ENCODE measurements at regions not wholly inside any gene's neighbourhood (a gene's known extent, or its start where the extent isn't known, plus 50 kb on each side); places are given as distances from the start of the nearest gene placed in this dataset.
A peak's percentile ranks its signal among the peaks of the same experiment; 100 is the strongest.

DNA sequence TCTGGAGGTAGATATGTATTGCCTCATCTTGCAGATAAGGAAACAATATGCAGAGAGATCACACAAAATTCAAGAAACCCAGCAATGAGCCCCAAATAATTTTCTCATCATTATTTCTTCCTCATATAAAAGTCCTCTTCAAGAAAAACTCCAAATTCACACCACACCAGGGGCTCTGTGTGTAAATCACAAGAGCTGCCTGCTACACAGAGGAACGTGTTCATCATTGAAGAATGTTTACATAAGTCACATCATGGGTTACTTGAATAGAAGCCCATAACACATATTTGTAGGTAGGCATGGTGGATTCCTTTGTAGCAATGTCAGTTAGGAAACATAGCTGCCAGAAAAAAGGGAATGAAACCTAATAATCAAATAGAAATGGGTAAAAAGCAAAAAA is 308.1 kb upstream of the TLE4 start:
- no peak for ATAC-seq (replicated peaks in 6 of 8)
- Histone ChIP-seq H3K4me3 (no peak overlapping the region), H3K4me1 (replicated peaks in 1 of 2) (peaks cover 20 to 23% of the 10 kb centered on the region in 2 donors), H3K27ac (no peak overlapping the region)
- in situ Hi-C loops (cut with MboI; ENCODE audit: low pct_unique_long_range_greater_than_20kb in 2 of 9, low sequenced_read_pairs in 9 of 9, unreplicated experiment in 9 of 9): no loop called here
- WGBS, 10 experiments: 0 to 80% (median 50%) methylated on average over 1 of the region's 1 CpG; no CpG with 5 or more reads in 3 of the 10 experiments

DNA sequence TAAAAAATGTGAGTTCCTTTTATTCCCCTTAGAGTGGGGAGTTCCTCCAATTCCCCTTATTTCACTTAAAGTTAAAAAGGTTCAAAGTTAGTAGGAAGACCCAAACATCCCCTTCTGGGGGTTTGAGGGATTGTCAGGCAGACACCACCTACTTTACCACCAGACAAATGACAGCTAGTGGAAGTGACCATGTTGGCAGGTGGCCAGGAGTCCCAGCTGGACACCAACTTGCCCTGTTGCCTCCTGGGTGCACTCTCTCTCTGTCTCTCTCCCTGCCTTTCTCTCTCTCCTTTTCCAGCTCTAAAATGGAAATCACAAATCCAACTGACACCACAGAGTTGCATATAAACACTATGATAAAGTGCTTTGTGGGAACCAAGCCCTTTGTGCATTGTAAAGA is 307.7 kb upstream of the TLE4 start:
- in situ Hi-C loops (cut with MboI; ENCODE audit: low pct_unique_long_range_greater_than_20kb in 2 of 9, low sequenced_read_pairs in 9 of 9, unreplicated experiment in 9 of 9): no loop called here
- H3K4me3 ChIP-seq: no peak overlapping the region
- H3K4me1 ChIP-seq (replicated peaks in 1 of 2): peaks cover 18 to 27% of the 10 kb centered on the region in 2 donors
- H3K27ac ChIP-seq: no peak overlapping the region
- ATAC-seq (replicated peaks in 6 of 8): peak in 7 of 8 experiments; percentile 20 to 52 (median 39)

DNA sequence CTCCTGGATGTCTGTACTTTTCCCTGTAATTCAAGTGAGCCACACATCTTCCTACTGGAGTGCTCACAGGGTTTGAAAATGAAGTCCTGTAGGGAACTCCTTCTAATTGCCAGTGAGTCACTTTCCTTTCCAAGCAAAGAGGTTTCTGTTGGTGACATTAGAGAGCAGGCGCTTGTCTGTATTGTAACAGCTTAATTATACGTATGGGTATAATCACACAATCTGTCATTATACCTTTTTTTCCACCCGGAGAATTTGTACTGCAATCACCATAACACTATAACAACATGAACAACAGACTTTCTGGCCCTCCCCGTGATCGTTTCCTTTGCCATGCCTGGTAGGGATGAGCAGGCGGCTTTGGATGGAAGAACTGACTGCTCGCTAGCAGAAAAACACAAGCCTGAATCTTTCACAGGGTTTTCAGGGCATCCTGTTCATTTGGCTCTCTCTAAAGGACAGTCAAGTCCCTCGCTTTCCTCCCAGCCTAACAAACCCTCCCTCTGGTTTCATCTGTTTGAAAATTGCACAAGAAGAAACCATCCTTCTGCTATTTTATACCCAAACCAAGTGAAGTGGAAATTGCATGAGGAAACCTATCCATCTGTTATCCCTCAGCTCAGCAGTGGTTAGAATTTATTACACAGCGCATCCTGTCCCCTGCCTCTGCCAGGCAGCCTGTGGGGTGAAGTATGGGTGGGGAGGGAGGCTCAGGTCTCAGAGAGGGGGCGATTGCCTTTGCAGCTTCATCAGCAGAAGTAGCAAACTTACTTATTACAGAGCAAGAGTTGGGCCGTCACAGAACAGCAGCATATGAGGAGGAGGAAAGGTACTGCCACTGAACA is 307.0 kb upstream of the TLE4 start:
- in situ Hi-C loops (cut with MboI; ENCODE audit: low pct_unique_long_range_greater_than_20kb in 2 of 9, low sequenced_read_pairs in 9 of 9, unreplicated experiment in 9 of 9): no loop called here
- peak overlapping the region; percentile 3 to 4 for H3K27ac ChIP-seq
- WGBS, 10 experiments: 0 to 80% (median 41%) methylated on average over 4 to 8 of the region's 11 CpGs; no CpG with 5 or more reads in 3 of the 10 experiments
- peak in 7 of 8 experiments; percentile 26 to 94 (median 86) for ATAC-seq (replicated peaks in 6 of 8)
- no peak overlapping the region for H3K4me3 ChIP-seq
- H3K4me1 ChIP-seq (replicated peaks in 1 of 2): peaks cover 18 to 27% of the 10 kb centered on the region in 2 donors

- in situ Hi-C loops (cut with MboI; ENCODE audit: low pct_unique_long_range_greater_than_20kb in 2 of 9, low sequenced_read_pairs in 9 of 9, unreplicated experiment in 9 of 9): no loop called here
- H3K27ac ChIP-seq: no peak overlapping the region
- no peak overlapping the region for H3K4me3 ChIP-seq
- no peak for ATAC-seq (replicated peaks in 6 of 8)
- H3K4me1 ChIP-seq (replicated peaks in 1 of 2): peaks cover 18 to 27% of the 10 kb centered on the region in 2 donors
Measured at GRCh38 chr9:79266986-79267385, 304.8 kb upstream of the TLE4 start.

DNA sequence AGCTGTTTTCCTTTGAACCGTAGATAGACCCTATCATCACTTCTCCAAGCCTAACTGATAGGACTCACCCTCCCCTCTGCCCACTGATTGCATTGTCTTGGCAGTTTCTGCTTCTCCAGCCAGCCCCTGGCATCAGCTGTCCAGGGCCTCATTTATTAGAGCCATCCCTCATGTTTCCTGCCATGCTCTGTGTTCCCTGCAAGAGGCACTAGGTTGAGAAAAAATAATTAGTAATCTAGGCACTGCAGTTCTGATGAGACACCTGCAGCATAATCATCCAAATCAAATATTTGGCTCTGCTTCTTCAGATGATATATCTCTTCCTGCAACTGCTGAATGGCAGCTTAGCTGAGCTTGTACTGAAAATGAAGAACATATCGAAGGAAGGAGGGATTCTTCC is 303.0 kb upstream of the TLE4 start:
- Histone ChIP-seq H3K4me3 (no peak overlapping the region), H3K4me1 (replicated peaks in 1 of 2) (peaks cover 17 to 25% of the 10 kb centered on the region in 2 donors), H3K27ac (no peak overlapping the region)
- 50 to 100% (median 71%) methylated on average over 1 to 2 of the region's 2 CpGs; no CpG with 5 or more reads in 2 of the 10 experiments for WGBS, 10 experiments
- in situ Hi-C loops (cut with MboI; ENCODE audit: low pct_unique_long_range_greater_than_20kb in 2 of 9, low sequenced_read_pairs in 9 of 9, unreplicated experiment in 9 of 9): no loop called here
- ATAC-seq (replicated peaks in 6 of 8): peak in 1 of 8 experiments; percentile 43

GRCh38 chr9:79273311-79273710 is 298.5 kb upstream of the TLE4 start:
- Histone ChIP-seq H3K4me3 (no peak overlapping the region), H3K27ac (no peak overlapping the region), H3K4me1 (replicated peaks in 1 of 2) (peaks cover 5 to 11% of the 10 kb centered on the region in 2 donors)
- WGBS, 10 experiments: 23 to 100% (median 91%) methylated on average over 1 to 3 of the region's 3 CpGs; no CpG with 5 or more reads in 2 of the 10 experiments
- in situ Hi-C loops (cut with MboI; ENCODE audit: low pct_unique_long_range_greater_than_20kb in 2 of 9, low sequenced_read_pairs in 9 of 9, unreplicated experiment in 9 of 9): no loop called here
- no peak for ATAC-seq (replicated peaks in 6 of 8)

DNA sequence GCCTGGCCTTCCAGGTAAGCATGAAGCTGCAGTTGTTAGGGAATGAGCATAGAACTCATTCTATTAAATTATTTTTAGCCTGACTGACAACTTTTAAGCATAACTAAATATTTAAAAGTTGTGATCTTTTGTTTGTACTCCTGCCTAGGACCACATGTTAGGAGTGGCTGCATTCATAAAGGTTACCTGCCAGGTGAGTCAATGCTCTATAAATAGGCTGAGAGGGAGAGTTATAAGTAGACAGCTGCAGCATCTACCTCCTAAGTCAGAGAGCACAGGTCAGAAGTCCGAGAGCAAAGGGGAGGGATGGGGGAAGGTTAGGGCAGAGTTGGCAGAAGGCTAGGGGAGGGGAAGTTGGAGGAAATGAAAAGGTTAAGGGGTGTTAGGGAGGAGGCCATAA is 292.4 kb upstream of the TLE4 start:
- H3K27ac ChIP-seq: no peak overlapping the region
- H3K4me3 ChIP-seq: no peak overlapping the region
- in situ Hi-C loops (cut with MboI; ENCODE audit: low pct_unique_long_range_greater_than_20kb in 2 of 9, low sequenced_read_pairs in 9 of 9, unreplicated experiment in 9 of 9): no loop called here
- no peak for ATAC-seq (replicated peaks in 6 of 8)
- 40 to 83% methylated on average over 1 of the region's 1 CpG; no CpG with 5 or more reads in 8 of the 10 experiments for WGBS, 10 experiments
- peaks cover 3 to 7% of the 10 kb centered on the region in 2 donors for H3K4me1 ChIP-seq (replicated peaks in 1 of 2)

DNA sequence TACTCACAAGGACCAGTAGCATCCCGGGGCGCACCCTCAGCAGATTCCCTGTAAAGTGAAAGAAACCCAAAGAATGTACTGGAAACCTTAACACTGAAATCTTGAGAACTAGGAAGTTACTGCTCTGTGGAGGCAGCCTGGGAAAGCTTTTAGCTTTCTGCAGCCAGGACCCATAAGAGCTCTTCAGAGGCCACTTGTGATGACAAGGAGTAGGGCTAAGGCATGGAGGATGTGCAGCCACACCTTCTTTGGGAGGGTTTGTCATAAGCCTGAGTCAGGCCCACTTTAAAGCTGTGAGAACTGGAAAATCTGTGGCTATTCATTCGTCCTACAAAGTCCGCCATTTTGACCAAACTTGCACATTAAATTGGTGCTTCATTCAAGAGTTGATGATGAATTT is 291.1 kb upstream of the TLE4 start:
- Histone ChIP-seq H3K4me3 (no peak overlapping the region), H3K4me1 (replicated peaks in 1 of 2) (peaks cover 3 to 7% of the 10 kb centered on the region in 2 donors), H3K27ac (no peak overlapping the region)
- ATAC-seq (replicated peaks in 6 of 8): no peak
- in situ Hi-C loops (cut with MboI; ENCODE audit: low pct_unique_long_range_greater_than_20kb in 2 of 9, low sequenced_read_pairs in 9 of 9, unreplicated experiment in 9 of 9): no loop called here
- 80 to 100% (median 92%) methylated on average over 1 to 4 of the region's 4 CpGs; no CpG with 5 or more reads in 3 of the 10 experiments for WGBS, 10 experiments

DNA sequence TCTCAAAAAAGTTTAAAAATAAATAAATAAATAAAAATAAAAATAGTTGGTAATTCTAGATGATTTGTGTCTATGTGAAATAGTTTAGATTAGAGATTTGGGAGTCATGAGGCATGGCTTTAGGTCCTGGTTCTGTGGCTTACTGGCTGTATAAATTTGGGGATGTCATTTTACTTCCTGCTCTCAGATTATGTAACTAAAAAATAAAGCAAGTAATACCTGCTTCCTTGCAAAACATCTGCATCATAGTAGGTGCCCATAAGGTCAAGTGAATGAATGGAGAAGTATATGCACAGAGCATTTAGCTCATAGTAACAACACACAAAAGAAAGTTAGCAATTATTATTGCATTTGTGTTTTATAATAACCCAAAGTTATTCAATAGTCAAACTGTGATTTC is 287.7 kb upstream of the TLE4 start:
- in situ Hi-C loops (cut with MboI; ENCODE audit: low pct_unique_long_range_greater_than_20kb in 2 of 9, low sequenced_read_pairs in 9 of 9, unreplicated experiment in 9 of 9): no loop called here
- Histone ChIP-seq H3K27ac (no peak overlapping the region), H3K4me1 (replicated peaks in 1 of 2) (peaks cover 20 to 24% of the 10 kb centered on the region in 2 donors), H3K4me3 (no peak overlapping the region)
- ATAC-seq (replicated peaks in 6 of 8): no peak

DNA sequence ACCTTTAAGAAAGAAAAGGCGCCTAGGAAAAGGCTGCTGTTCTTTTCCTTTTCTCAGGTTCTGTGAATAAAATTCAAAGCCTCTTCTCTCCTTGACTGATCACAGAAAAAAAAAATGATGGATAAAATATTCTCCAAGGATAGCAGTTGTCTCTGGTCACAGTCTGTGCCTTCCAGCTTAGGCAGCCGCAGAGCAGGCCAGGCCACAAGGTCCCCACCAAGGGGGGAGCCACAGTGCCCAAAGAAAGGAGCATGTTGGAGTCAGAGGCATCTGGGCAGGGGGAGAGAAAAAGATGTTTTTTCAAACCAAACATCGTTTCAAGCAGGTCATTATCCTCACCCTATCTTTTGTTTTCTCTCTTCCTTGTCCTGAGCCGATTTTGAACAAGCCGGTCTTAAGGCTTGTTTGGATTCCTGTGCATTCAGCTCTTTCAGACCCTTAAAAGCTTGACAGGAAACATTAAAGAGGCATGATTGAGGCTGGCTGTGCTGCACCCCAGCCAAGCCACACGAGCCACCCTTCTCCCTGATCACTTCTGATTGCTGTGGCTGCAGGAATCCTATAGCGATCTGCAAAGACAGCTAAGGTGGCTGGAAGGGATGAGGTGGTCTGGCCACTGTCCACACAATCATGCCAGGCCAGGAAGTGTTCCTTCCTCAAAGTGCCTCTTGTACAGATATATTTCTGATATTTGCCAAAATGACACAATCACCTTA is 284.6 kb upstream of the TLE4 start:
- in situ Hi-C loops (cut with MboI; ENCODE audit: low pct_unique_long_range_greater_than_20kb in 2 of 9, low sequenced_read_pairs in 9 of 9, unreplicated experiment in 9 of 9): no loop called here
- WGBS, 10 experiments: 8 to 100% (median 47%) methylated on average over 1 to 5 of the region's 7 CpGs; no CpG with 5 or more reads in 1 of the 10 experiments
- no peak overlapping the region for H3K4me3 ChIP-seq
- ATAC-seq (replicated peaks in 6 of 8): peak in 6 of 8 experiments; percentile 17 to 64 (median 42)
- no peak overlapping the region for H3K27ac ChIP-seq
- H3K4me1 ChIP-seq (replicated peaks in 1 of 2): peaks cover 20 to 24% of the 10 kb centered on the region in 2 donors

GRCh38 chr9:79287708-79288290 is 284.0 kb upstream of the TLE4 start:
- H3K4me3 ChIP-seq: no peak overlapping the region
- in situ Hi-C loops (cut with MboI; ENCODE audit: low pct_unique_long_range_greater_than_20kb in 2 of 9, low sequenced_read_pairs in 9 of 9, unreplicated experiment in 9 of 9): no loop called here
- WGBS, 10 experiments: 33 to 100% (median 49%) methylated on average over 1 to 4 of the region's 4 CpGs; no CpG with 5 or more reads in 3 of the 10 experiments
- no peak overlapping the region for H3K27ac ChIP-seq
- ATAC-seq (replicated peaks in 6 of 8): peak; percentile 38 to 92 (median 66)
- peaks cover 20 to 24% of the 10 kb centered on the region in 2 donors for H3K4me1 ChIP-seq (replicated peaks in 1 of 2)

GRCh38 chr9:79289856-79290255 is 281.9 kb upstream of the TLE4 start:
- 8 to 100% (median 90%) methylated on average over 1 to 3 of the region's 3 CpGs; no CpG with 5 or more reads in 2 of the 10 experiments for WGBS, 10 experiments

DNA sequence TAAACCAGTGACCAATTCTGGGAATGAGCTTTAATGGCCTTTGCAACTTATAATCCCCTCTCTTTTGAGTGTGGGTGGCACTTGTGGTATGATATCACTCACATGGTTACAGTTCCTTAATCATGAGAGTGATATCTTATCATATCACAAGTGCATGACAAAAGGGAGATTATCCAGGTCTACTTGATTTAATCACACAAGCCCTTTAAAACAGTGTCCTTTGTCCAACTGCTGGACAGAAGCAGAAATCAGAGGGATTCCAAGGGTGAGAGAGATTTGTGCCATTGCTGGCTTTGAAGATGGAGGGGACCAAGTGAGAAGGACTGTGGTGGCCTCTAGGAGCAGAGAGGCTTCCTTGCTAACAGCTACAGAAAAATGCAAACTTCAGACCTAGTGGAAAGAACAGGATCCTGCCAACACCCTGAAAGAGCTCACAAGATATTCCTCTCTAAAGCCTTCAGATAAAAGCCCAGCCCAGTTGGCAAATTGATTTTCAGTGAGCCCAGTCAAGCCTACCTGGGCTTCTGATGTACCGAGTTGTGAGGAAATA is 279.0 kb upstream of the TLE4 start:
- WGBS, 10 experiments: 20 to 100% (median 83%) methylated on average over 1 of the region's 1 CpG; no CpG with 5 or more reads in 5 of the 10 experiments

More at GRCh38 chr9:79289856-79290255, 281.9 kb upstream of the TLE4 start:
- ATAC-seq (replicated peaks in 6 of 8): no peak
- no peak overlapping the region for H3K27ac ChIP-seq
- in situ Hi-C loops (cut with MboI; ENCODE audit: low pct_unique_long_range_greater_than_20kb in 2 of 9, low sequenced_read_pairs in 9 of 9, unreplicated experiment in 9 of 9): no loop called here
- H3K4me1 ChIP-seq (replicated peaks in 1 of 2): peaks cover 20 to 27% of the 10 kb centered on the region in 2 donors
- H3K4me3 ChIP-seq: no peak overlapping the region

More for the DNA sequence above, 279.0 kb upstream of the TLE4 start:
- Histone ChIP-seq H3K4me1 (replicated peaks in 1 of 2) (peaks cover 4 to 13% of the 10 kb centered on the region in 2 donors), H3K4me3 (no peak overlapping the region), H3K27ac (no peak overlapping the region)
- in situ Hi-C loops (cut with MboI; ENCODE audit: low pct_unique_long_range_greater_than_20kb in 2 of 9, low sequenced_read_pairs in 9 of 9, unreplicated experiment in 9 of 9): no loop called here
- ATAC-seq (replicated peaks in 6 of 8): no peak
